HepG2 (cell line): ENCODE measurements at regions not wholly inside any gene's neighbourhood (a gene's known extent, or its start where the extent isn't known, plus 50 kb on each side); places are given as distances from the start of the nearest gene placed in this dataset.

ENCODE experiments used
- KAT7 ChIP-seq: IDR thresholded peaks from 2 replicates; pipeline ENCODE4 v1.6.1; 2018; ENCODE audit warnings: borderline replicate concordance, missing compliant biosample characterization
- NFE2L2 ChIP-seq: fragments of 150-350 bp; IDR thresholded peaks from 2 replicates; pipeline ENCODE4 v1.6.1; 2014; ENCODE audit warnings: low read length
- REL ChIP-seq: sonication (generic); formaldehyde crosslinking; conservative IDR thresholded peaks from 2 replicates; pipeline ENCODE4 v1.8.0; 2022; ENCODE audit warnings: mild to moderate bottlenecking, missing genetic modification reagents, moderate library complexity
- RXRA ChIP-seq: sonication (generic); formaldehyde crosslinking; IDR thresholded peaks from 2 replicates; pipeline ENCODE4 v1.5.1; 2020; ENCODE audit warnings: missing genetic modification reagents
- ZNF317 ChIP-seq: sonication (generic); formaldehyde crosslinking; IDR thresholded peaks from 2 replicates; pipeline ENCODE4 v1.5.0; 2020; ENCODE audit warnings: mild to moderate bottlenecking, missing genetic modification reagents
- ZNF343 ChIP-seq: sonication (generic); formaldehyde crosslinking; IDR thresholded peaks from 2 replicates; pipeline ENCODE4 v1.4.0; 2020; ENCODE audit warnings: mild to moderate bottlenecking, missing genetic modification reagents
- ZNF644 ChIP-seq: IDR thresholded peaks from 2 replicates; pipeline ENCODE4 v1.6.1; 2016; ENCODE audit warnings: low read depth
- ZNF737 ChIP-seq: sonication (generic); formaldehyde crosslinking; IDR thresholded peaks from 2 replicates; pipeline ENCODE4 v1.5.0; 2020; ENCODE audit warnings: missing genetic modification reagents, mild to moderate bottlenecking, borderline replicate concordance

GRCh38 chr7:10237306-10237705 lies 736.4 kb upstream of the PHF14 start:
- TF ChIP-seq RXRA (CRISPR knock-in tag) (no peak), ZNF737 (CRISPR knock-in tag) (no peak), ZNF644 (CRISPR knock-in tag) (no peak), ZNF317 (no peak), ZNF343 (CRISPR knock-in tag) (no peak), KAT7 (CRISPR knock-in tag) (no peak), NFE2L2 (no peak), REL (CRISPR knock-in tag) (no peak)
